NAMALWA (cell line): ENCODE measurements at regions not wholly inside any gene's neighbourhood (a gene's known extent, or its start where the extent isn't known, plus 50 kb on each side); places are given as distances from the start of the nearest gene placed in this dataset.
"Not testable (repeated sequence)": the region's sequence is repeated elsewhere in the genome, so short reads cannot be mapped to it uniquely, and the experiment has no call there.

ENCODE experiments used
- DNase-seq: peaks from one replicate; pipeline ENCODE4 v3.0.0-alpha.2; 2015; ENCODE audit warnings: low spot score

DNA sequence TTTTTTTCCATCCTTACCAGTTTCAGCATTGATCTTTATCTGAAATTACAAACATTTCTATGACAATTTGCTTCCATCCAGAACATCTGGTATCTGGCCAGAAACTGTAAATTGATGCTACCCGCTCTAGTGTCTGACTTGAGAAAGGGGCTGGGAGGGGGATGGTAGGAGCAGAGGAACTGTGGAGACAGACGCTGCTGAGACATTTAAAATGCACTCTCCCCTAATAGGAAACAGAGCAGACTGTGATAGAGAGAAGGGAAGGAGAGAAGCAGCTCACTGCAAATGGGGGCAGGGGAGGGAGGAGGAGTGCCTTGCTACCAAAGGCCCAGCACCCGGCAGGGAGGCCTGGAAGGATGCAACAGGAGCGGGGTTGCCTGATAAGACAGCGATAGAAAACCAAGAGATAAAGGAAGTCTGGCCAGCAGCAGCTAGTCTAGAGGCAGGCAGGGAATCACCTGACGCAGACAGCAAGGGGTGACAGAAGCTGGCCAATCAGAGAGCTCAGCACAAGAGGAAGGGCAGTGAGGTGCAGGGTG lies 195.5 kb upstream of the NFIA start:
- DNase-seq: no peak

GRCh38 chr1:60886090-60886489 lies 196.3 kb upstream of the NFIA start:
- DNase-seq: no peak

GRCh38 chr1:60880202-60880601 lies 202.2 kb upstream of the NFIA start:
- DNase-seq: no peak

GRCh38 chr1:60878323-60878722 lies 204.0 kb upstream of the NFIA start:
- DNase-seq: no peak

DNA sequence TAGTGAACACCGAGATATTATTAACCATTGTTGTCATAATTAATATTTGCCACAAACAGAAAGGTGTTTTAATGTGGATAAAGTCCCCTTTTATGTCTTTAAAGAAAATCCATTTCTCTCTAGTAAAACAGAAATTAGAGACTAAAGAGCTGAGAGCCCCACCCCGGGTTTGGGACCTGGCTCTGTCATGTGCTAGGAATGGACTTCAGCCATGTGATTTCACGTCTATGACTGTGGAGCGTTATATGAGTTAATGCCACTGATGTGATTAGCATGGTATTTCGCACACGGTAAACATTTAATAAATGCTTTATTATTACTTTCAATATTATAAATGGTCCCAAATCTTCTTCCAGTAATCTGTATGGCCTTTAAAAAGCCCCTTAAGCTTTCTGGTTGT lies 205.0 kb upstream of the NFIA start:
- no peak for DNase-seq

DNA sequence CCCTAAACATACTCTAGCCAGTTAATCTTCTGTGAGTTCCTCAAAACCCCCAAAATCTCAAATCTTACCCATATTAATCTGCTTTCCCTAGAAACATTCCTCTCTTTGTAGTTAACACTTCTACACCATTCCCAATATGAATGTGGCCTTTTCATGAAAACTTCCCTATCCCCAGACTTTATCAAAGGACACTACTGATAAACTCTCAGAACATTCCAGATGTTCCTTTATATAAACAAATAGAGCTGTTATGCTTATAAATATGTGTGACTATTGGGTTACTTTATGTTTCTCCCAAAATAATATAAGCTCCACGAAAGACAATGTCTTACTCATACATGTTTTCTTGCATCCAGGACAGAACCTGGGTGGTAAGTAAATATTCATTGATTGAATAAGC lies 205.4 kb upstream of the NFIA start:
- DNase-seq: no peak

DNA sequence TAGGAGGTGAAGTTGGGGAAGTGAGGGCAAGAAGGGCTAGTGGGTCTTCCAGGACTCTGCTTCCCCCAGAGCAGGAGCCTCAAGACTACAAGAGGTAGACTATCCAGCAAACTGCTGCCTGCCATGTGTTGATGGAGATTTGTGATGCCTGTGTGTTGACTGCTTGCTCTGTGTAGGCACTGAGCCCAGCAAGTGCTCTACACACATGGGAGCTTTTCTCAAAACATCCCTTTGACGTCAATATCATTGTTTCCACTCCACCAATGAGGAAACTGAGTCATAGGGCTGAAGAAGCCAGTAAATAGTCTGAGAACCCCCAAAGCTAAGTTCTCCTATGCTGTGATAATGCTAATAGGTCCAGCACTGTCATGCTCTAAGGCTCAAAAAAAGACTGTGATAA lies 207.2 kb upstream of the NFIA start:
- no peak for DNase-seq

DNA sequence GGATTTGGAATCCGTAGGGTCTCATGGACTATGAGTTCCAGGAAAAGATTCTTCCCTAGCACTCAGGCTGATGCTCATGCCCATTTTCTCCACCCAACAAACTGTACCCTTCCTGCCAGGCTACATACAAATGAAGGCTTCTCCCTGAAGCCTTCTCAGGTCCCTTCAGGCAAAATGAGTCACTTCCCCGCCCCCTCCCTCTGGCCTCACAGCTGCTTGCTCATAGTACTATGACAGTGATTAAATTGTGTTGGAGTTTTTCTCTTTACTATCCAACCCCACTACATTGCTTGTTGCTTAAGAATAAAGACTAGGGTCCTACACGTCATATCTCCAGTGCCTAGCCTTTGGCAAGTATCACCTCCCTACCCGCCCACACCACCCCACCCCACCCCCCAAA lies 207.6 kb upstream of the NFIA start:
- DNase-seq: no peak

DNA sequence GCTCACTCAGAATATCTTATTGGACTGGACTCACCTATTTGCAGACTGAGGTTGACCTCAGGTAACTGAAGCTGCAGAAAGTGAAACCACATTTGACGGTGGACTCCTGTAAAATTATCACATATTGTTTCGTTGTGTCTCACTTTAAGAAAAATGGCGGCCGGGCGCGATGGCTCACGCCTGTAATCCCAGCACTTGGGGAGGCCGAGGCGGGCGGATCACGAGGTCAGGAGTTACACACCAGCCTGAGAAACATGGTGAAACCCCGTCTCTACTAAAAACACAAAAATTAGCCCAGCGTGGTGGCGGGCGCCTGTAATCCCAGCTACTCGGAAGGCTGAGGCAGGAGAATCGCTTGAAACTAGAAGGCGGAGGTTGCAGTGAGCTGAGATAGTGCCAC lies 209.0 kb upstream of the NFIA start:
- not testable (repeated sequence) for DNase-seq

DNA sequence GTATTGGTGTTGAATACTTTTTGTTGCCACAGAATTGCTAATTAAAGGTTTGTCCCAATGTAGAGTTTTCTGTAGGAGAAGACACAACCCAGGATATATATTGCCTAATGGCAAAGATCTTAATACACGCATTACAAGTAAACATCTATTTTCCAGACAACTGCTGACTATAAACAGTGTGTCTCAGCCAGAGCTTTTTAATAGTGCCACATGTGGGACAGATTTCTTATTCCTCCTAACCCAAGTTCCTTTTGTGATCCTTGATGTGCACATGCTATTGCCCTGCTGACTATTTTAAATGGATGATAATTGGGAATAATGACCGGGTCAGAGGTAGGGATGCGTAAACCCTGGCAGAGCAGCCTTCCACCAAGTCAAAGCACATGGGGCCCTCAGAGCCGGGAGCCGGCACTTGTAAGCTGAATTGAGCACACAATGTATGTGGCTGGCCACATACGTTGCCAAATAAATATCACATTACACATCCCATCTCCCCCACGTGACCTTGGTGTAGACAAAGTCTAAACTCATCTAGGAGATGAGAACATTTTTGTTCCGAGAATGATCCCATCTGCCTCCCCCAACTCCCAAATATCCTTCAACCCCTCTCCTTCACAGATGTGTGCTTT lies 209.8 kb upstream of the NFIA start:
- DNase-seq: no peak

GRCh38 chr1:60870269-60870865 lies 212.0 kb upstream of the NFIA start:
- DNase-seq: no peak

GRCh38 chr1:60868901-60869663 lies 213.3 kb upstream of the NFIA start:
- no peak for DNase-seq

GRCh38 chr1:60867782-60868181 lies 214.6 kb upstream of the NFIA start:
- DNase-seq: no peak

DNA sequence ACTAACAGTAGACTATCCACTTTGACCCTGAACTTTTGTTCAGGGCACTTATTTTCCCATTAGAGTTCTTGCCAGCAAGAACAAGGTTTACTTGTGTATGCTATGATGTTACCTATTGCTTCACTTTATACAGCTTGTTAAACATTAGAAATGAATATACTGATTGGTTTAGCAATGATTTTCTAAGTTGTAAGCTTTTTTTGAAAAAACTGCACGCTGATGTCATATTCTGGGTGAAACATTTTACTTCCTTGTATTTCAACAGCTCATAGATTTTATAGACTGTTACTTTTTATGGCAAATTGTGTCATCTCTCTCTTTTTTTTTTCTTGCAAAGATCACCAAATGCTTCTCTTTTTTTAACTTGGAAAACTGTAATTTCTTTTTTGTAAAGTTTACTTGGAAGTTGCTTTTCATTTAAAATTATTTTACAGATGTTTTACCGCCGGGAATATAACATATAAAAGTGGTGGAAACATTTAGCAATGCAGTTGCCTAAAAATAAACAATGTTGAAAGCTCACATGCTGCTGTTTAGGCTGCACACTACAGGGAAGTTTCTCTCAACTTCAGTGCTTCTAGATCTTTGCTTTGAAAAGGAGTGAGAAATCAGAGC lies 215.3 kb upstream of the NFIA start:
- no peak for DNase-seq

DNA sequence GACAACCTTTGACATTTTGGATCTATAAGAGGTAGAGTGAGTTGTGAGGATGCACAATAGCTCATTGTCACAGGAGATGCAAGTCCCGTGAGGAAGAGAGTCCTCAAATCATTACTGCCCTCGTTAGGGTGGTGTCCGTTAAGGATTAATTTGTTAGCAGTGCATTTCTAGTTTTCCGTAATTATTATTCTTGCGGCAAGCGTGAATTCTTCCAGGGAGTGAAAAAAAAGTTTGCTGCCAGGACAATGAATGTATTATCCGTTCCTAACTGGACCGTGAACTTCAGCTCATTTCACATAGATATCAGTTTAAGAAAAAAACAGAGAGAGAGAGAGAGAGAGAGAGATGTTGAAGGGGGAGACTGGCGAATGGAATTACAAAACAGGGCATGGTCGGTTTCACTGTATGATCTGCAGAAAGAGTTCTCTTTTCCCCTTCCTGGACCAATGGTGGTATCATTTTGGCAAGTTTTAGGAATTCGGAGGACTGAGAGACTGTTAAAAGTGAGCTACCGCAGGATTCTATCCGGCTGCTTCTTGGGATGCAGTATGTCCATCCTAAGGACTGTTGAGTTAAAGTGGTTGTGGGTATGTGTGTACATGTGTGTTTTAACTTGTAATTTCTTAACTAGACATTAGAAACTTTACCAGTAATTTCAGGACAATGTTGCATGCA lies 216.0 kb upstream of the NFIA start:
- DNase-seq: no peak

- no peak for DNase-seq
Observed at GRCh38 chr1:60865166-60865565, 217.2 kb upstream of the NFIA start.

DNA sequence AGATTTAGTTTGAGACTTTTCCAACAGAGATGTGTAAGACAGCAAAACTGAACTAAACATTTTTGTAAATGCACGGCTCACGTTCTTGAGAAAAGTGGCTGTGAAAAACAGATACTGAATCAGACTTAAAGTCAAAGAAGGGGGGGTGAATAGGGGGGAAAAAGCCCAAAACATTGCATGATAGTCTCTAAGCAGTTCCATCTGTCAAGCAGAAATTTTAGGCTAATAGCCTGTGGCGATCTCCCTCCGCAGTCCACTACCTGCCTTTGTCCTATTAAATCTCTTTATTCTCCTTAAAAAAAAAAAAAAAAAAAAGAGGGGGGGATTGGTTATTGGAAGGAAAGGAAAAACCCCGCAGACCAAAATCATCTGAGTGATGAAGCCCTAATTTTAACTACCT lies 217.6 kb upstream of the NFIA start:
- no peak for DNase-seq

DNA sequence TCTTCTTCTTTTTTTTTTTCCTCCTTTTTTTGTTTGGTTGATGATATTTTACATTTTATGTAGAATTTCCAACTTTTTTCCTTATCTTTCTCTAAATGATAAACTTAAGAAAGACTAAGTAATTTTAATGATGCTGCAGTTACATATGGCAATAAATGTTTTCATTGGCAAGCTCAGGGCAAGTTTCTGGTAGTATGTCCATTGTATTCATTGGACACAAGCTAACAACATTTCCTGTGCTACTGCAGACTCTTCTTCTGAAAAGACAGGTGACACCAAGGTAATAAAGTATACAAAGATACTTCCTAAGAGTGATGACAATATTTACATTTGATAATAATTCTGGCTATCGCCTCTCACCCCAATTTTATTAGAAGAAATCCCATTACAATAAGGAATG lies 219.2 kb upstream of the NFIA start:
- DNase-seq: no peak

DNA sequence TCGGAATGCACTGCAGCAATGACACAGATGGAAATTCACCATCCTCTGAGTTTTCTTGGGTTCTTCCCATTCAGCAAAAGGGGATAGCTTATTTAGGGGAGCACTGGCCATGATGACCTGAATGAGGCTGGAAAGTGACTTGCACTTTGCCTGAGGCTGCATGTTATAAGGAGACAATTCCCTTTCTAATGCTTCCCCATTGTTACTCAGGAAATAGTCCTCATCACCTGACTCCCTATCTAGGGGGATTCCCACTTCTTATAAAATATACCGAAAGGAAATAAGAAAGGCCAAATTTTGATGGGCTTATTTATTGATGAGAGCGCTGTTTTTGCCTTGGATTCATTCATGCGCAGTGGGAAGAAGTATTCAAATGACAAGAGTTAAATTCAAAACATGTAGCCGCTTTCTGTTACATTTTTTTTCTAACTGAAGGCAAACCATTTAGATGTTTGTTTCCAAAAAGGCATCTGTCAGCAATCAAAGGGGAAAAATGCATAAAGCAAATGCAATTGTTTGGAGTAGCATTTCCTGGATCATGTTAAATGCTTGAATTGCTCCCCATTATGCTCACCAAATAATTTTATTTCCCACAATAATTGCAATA lies 220.3 kb upstream of the NFIA start:
- DNase-seq: no peak

DNA sequence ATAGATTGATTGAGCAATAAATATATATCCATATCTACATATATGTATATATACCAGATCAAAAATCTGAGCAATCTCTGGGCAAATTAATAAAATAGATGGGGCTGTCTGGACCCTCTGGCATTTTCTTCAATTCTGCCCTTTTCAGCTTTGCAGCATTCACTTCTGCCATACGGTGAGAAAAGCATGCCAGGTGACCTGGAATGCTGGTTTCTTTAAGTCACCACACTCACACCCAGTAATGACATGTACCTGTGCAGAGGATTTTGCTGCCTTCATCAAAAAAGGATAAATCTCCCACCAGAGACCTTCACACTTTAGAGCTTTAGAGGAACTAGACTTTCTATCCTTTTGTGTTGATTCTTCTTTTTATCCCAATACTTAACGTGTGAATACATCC lies 223.2 kb upstream of the NFIA start:
- no peak for DNase-seq

GRCh38 chr1:60857851-60858250 lies 224.5 kb upstream of the NFIA start:
- no peak for DNase-seq

DNA sequence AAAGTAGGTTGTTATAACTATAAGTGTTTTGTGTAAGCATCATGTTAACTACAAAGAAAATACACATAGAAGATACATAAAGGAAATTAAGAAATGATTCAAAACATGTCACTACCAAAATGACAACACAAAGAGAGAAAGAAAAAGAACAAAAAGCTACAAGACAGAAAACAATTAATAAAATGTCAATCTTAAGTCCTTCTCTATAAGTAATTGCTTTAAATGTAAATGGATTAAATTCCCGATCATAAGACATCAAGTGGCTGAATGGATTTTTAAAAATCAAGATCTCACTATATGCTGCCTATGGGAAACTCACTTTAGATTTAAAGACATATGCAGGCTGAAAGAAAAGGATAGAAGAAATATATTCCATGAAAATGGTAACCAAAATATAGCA lies 232.3 kb upstream of the NFIA start:
- no peak for DNase-seq
